SW480 (cell line): ENCODE measurements at regions not wholly inside any gene's neighbourhood (a gene's known extent, or its start where the extent isn't known, plus 50 kb on each side); places are given as distances from the start of the nearest gene placed in this dataset.

Experiments
- DNase-seq: peaks from one replicate; pipeline ENCODE4 v3.0.0-alpha.2; 2016; ENCODE audit warnings: low spot score

DNA sequence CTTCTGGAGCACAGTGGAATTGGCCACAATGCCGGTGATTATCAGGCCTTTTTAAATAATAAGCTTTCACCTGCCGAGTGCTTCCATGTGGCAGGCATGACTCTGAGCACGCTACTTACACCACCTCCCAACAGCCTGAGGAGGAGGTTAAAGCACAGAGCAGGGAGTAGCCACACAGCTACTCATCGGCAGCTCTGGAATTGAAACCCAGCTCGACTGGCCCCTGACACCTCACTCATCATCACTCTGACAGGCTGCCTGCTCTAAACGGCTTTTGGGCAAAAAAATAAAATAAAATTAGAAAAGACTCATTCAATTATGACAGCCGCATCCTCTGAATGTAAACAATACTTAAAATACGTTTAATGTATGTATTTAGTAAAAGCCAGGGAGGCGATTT lies 326.4 kb upstream of the NOCT start:
- no peak for DNase-seq

DNA sequence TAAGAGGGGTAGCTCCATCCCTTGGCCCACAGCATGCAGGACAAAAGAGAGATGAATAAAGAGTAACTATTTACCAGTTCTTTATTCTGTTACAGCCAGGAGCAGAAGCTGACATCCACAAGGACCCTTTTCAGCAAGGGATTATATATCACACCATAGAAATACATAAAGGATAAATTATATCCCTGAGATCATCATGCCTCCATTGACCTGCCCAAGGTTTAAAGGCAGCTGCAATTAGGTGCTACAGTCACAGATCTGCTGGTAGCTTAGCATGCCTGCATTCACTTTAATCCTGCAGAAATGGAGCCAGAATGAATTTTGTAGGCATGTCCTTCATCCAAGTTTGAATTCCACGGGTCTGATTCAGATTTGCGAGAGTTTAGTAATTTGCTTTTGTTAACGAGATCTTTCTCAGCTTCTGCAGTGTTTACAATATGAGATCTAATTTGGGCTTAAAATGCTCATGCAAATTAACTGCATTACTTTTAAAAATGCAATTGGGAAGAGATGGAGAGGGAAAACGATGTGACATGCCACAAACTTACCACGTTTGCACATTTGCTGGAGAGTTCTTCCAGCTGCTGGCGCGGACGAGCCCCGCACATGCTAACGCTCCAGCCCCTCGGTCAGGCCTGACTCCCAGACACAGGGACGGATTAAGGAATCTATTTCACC lies 327.0 kb upstream of the NOCT start:
- DNase-seq = no peak

DNA sequence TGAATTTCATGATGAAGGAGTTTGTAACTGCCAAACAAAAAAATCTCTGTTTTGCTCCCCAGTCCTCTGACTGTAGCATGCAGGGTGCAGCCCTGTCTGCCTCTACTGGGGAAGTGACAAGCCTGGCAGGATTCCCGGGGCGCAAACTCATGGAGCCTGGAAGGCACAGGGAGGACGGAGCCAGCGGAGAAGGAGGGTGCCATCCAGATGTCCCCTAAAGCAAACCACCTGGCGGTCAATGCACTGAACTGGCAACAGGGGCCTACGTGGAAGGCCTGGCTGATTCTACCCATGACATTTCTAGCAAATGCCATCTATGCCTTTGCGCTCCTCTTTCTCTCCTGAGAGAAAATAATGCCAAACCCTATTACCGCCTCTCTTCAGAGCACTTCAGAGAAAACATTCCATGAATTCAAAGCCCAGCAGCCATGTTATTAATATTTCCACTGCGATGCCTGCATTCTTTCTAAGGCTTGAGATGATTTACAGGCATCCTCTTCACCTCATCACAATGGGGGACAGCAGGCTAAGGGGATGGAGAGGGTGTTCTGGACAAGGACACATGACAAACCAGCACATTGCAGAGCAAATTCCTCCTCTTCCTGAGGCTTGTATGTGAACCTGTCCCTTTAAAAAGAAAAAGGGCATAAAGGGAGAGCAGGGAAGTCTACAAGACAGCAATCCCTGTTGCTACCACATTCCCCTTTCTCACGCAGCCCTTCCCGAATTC lies 329.3 kb upstream of the NOCT start:
- no peak for DNase-seq

DNA sequence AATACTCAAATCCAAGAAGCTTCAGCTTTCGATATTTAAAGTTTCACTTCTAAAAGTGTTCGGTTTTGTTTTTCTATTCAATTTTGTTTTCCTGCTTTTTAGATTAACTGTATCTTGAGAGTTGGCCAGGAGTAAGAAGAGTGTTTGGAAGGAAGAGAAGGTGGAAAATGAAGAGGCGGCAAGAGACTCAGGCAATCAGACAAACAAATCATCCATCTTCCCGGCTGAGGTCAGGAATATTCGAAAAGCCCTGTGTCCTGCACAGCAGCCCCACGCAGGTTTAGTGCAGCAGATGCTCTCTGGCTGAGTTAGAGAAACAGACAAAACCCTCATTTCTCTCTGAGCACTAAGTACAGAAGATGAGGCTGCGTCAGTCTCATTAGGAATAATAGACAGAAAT lies 330.3 kb upstream of the NOCT start:
- no peak for DNase-seq

DNA sequence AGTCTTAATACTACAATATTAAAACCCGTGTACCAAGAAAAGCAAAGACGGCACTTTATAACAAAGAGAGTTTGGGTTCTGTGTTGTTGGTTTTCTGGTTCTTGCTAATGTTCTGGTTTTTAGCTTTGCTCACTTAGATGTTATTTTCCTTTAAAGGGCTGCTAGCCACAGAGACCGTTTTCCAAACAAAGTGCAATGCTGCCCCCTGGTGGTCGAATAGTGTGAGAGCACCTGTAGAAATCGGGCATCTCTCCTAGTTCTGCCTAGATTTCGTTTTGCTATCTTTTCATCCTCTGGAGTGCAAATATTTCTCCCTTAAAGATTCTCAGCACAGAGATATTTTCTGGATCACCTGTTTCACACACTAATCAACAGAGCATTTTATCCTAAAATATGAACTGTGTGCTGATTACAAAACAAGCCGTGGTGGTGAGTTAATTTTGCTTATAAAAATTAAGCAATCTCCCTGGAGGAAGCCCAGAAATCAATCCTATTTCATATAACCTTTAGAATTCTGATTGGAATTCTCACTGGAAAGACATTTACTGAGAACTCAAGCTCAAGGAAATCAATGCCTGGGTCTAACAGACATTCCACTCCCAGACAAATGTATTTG lies 334.5 kb upstream of the NOCT start:
- peak; percentile 43 for DNase-seq

DNA sequence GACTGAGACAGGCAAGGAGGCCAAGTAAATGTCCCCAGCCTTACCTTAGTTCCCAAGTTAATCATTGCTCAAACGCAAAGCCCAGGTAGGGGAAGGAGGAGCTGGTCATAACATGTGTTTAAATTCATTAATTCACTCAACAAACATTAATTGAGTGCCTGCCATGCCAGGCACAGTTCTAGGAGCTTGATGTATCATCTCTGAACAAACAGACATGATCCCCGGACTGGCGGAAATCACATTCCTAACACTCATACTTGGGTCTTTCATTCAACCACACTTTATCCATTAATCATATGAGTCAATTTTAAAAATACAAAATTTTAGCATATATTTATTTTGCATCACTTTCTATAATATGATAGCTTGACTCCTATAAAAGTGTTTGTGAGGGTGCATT lies 335.3 kb upstream of the NOCT start:
- no peak for DNase-seq

DNA sequence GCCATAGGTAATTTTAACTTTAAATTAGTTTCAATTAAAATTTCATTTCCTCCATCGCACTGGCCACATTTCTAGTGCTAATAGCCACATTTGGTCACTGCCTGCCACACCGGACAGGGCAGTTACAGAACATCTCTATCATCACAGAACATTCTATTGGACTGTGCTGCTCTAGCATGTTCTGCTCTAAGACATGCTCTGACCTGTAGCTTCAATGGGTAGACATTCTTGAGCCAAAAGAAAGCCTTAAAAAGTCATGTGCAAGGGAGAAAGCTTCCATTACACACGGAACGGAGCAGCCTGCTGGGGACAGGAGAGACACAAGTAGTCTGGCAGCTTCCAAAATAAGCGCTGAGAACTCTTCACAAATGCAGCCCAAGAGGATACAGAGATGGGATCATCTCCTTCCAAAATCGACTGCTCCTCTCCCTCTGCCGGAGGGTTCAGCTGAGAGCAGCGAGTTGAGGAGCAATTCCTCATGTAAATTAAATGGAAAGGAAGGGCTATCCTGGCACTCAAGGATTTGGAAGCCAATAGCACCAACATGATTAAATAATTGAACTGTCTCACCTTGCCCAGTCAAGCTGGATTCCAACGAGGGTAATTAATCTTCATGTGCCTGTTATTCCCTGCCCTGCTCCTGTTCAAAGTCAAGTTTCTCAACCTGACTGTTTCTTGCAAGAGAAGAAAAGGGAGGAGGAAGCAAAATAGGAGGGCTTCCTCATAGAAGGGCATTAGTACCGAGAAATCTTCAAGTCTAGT lies 336.4 kb upstream of the NOCT start:
- no peak for DNase-seq

DNA sequence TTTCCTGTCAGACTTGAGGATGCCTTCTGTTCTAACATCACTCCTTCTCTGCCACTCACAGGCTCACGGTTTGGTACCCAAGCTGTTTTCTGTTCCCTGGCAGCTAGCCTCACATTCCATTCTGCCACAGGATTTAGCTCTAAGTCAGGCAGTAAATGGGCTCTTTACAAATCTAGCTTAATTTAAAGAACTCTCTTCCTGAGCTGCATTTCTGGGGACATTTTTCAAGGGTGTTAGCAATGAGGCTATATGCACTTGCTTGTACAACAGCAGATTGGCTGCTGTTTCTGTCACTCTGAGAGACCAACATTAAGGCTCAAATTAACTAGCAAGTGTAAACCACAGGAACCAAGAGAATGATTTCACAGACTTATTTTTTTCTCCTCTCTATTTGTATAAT lies 337.8 kb upstream of the NOCT start:
- DNase-seq = no peak

DNA sequence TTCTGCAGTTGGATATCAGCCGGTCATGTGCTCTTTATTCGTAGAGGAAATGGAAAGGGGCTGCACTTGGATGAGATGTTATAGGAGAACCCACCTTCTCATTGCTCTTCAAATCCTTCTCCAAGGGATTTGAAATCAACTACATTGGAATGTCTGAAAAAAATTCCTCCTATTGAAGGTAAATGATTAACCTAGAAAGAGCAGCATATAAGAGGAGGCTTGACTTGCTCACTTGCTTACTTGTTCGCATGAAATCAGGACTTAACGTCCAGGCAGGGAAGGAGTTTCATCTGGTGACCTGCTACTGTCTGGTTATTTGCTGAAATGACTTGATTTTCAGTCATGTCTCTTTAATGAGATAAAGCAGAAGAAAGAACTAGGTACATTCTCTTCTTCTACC lies 338.4 kb upstream of the NOCT start:
- peak; percentile 3 for DNase-seq

DNA sequence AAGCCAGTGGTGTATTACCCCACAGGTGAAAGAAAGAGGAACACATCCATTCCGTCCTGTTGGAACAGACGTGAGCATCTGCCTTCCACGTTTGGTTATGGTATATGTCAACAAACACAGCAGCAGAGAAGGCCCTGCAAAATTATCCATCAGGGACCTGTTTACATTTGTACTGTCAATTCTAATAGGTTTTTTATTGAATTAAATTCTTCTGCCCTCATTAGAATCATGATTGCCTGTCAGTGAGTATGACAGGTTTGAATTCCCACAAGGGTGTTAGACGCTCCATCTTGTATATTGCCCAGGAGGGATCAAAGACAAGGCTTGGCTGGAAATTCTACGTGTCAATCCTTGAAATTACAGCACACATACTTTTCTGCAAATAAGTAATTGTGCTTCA lies 339.9 kb upstream of the NOCT start:
- no peak for DNase-seq

DNA sequence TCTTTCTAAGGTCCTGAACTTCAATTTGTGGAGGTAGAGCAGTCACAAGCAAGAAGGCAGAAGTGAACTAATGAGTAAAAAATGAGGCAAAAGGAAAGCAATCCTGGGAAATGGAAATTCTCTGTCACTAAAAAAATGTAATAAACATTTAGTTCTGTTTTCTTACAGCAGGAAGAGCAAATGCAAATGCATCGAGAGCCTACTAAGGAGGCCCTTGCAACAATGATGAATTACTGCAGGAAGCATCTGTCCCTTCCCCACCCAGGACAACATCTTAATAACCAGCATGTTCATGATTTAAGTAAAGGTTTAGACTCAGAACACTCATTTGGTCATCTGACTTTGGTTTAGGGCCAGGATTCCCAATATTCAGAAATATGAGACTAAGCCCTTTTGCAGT lies 341.4 kb upstream of the NOCT start:
- DNase-seq = no peak

DNA sequence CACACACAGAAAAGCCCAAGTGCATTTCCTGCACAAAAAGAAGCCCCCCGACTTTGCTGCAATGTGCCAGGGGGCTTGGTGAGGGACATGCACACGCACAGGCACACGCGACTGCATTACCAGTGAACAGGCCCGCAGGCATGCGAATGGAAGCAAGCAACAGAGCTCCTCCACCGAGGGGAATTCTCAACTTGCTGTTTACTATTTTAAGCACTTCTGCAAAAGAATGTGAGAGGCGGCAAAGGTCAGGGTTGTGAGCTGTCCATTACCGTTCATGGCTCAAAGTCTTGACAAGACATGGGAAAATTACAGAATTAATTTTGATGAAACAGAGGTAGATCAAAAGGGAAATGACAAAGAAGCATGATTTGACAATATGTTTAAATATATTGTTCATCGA lies 342.5 kb upstream of the NOCT start:
- no peak for DNase-seq

DNA sequence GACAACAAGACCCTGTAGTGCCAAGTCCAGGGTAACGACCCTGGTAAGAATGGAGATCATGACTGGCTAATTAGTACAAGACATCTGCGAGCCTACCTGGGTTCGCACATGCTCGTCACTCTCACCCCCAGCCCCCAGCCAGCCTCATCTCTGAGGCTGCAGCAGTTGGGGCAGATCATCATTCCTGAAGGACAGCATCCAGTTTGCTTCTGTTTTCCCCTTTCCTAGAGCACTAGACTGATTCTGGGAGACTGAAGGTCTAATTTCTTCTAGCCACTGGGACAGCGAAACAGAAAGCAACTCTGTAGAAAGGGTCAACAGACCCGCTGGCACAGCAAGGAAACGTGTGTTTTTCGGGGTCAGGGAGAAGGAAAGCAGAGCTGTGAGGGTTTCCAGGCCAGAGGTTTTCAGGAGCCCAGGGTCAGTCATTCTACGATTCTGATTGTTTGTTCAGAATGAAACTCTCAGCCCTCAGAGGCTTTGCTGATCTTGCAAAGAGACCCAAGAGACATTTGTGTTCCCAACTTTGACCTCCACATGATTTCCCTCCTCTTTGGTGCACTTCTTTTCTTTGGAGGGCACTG lies 343.1 kb upstream of the NOCT start:
- no peak for DNase-seq

DNA sequence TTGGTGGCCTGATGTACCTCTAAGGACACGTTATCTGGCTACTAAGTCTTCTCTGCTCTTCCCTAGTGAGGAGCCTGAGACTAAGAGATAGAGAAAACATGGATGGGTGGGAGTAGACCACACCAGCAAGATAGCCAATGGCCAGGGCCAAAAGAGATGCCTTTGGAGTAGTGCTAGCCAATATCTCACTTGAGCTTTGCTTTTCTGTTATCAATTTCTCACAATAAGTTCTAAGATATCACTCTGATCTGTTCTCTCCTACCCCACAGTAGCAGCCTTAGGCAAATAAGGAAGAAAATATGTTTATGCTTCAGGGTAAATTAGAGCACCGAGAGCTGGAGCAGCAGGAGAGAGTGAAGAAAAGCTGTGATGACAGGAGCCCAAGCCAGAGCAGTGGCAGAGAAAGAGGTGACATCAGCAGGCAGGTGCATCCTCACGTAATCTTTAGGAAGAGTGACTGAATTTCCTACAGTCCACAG lies 343.9 kb upstream of the NOCT start:
- DNase-seq = no peak

DNA sequence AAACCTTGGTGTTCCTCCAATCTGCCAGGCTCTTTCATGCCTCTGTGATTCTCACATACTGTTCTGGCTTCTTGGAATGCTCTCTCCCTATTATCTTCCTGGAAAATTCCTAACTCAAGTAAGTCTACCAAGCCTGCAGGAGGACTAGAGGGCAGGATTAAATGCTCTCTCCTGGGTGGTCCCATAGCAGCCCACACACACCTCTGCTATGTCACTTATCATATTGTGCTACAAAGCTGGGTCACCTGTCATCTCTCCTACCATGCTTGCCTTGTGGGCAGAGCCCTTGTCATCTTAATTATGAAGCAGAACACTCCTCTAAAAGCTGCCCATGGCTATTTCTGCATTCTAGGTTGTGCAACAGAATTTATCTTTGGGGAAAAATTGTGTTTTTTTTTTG lies 344.5 kb upstream of the NOCT start:
- no peak for DNase-seq

DNA sequence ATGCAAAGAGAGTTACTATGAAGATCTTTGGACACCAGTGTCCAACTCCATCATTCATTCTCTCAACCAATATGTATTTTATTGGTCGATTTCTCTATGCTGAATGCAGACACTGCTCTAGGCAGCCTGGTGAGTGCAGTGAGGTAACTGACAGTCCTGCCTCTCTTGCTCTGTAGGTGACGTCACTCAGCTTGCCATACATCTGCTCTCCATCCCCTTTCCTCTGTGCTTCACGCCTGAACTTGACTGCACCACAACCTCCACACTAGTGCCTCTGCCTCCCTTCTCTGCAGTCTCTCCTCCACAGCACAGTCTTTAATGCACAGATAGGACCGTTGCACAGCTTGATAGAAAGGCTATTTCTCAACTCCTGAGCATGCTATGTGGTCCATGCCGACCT lies 344.9 kb upstream of the NOCT start:
- no peak for DNase-seq

DNA sequence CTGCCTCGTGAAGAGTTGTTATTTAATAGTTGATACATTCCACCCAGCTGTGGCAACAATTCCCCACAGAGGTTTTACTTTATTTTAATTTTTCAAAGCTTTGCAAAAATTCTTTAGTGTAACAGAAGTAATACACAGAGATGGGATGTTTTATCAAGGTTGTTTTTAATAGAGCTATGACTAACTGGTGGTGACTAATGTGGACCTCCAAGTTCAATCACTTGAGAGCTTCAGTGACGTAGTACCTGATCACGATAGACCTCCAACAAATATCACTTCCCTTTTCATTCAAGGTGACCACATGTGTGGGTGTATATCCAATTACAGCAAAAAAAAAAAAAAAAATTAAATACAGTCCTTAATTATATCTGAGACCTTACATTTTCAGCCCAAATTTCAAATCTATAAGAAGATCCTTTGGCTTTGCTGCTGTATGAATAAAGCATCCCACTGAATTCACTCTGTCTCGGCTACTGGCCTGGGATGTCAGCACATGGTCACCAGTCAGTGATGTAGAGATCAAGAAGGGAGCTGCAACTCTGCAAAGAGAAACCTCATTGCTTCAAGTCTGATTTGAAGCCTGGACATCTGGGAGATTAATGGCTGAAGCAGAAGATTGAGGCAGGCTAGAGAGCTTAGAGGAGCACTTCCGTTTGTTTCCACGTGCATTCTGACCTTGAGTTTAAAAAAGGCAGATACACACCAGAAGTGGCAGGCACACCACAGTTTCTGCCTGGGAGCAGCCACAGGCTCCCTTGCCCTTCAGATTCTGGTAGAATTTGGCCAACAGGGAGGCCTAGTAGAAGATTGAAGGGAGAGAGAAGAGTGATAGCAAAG lies 345.9 kb upstream of the NOCT start:
- no peak for DNase-seq

DNA sequence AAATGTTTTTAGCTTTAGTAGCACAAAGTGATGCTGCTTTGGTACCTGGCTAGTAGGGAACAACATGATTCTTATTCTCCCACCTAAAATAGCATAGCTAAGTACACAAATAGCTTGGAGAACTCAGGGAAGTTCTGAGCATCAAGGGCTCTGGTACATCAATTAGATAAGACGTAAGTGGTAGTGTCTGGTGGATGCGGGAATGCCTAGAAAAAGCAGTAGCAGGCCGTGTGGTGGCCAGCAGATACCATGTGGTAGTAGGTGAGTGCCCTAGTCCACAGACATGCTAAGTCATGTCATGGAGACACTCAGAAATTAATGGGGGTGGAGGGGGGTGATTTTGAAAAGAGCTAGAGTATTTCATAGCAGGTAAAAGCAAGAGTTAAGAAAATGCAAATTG lies 347.3 kb upstream of the NOCT start:
- DNase-seq = no peak

DNA sequence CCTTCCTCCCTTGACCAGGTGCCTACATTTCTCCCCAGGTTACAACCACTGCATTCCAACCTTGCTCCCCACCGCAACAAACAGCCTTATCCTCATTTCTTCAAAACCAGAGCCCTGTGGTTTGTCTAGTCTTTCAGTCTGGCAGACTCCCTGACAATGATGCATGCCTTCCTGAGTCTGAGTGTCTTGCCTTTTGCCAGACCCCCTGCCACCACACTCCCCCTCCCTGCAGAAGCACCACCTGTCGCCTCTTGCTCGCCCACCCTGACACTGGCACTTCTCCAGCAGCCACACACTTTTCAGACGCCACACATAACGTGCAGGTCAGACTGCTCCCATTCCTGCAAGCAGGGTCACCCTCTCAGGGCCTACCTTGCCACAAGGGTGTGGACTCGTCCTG lies 349.2 kb upstream of the NOCT start:
- DNase-seq = no peak

DNA sequence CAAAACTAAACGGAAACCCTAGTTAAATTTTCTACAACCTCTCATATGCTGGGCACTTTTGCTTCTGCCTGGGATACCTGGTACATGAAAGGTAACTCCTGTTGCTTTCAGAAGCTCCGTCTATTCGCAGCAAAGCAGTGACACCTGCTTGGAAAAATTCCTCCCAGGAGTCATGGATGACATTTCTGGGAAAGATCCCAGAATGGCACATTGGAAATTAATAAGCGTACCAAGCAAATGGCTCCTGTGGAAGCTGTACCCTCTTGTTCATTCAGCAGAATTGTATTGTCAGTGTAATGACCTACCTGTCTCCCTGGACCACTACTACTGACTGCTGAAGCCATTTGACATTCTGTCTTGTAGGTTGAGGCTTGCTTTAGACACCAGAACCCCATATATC lies 349.7 kb upstream of the NOCT start:
- no peak for DNase-seq

DNA sequence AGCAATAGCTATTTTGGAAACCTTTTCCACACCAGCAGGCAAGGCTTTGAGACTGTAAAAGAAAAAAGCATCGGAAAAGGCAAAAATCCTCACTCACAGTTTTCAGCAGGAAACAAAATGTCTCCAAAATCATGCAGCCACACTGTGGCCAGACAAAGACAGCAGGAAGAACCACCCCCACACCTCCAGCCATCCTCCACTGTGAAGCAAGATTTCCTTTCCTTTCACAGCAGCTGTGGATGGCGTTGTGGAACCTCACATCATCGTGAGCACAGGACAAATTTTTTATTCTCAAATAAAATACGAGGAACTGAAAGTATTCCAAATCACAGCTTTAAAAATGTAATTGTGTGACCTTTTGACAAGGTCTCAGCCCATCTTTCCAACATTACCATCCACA lies 351.7 kb upstream of the NOCT start:
- DNase-seq = no peak
